ENCODE measurements at regions not wholly inside any gene's neighbourhood (a gene's known extent, or its start where the extent isn't known, plus 50 kb on each side); places are given as distances from the start of the nearest gene placed in this dataset.

DNA sequence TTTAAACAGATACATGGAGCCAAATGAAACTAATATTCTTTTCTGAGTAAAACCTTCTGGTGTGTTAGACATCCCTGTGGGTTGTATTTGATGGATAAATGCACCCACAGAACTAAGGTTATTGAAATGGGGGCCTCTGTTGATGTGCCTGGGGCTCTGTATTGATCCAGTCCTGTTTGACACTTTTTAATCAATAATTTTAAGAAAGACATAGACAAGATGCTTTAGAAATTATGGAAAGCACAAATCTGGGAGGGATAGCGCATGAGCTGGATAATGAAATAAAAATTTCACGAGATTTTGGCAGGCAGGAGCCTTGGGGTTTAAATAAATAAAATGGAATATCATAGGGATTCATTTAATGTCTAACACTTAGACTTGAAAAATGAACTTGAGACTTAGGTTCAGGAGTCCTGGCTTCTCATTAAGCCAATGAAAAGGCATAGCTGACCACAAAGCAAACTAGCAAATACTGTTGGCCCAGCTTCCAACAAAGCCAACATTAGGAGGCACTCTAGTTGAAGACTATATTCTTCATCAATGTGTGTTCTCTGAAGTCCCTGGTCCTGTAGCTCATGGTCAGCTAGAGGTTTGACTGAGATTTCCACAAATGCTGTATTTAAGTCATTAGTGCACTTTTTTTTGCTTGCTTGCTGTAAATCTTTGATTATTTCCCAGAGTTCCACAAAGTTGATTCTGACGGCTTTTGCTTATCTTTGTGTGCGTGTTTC, 64.2 kb upstream of the SH3RF3 start:
- Histone ChIP-seq H3K36me3 (ENCODE audit: control insufficient read depth in 2 of 2, extremely low read depth in 1 of 2, insufficient read depth in 2 of 2, low read length in 2 of 2) (no peaks in the 10 kb centered on the region), H3K27me3 (ENCODE audit: control insufficient read depth in 2 of 2, insufficient read depth in 2 of 2, low read length in 2 of 2) (peaks cover 27 to 29% of the 10 kb centered on the region in 2 experiments), H3K4me3 (replicated peaks in 1 of 3; ENCODE audit: insufficient read depth in 1 of 3, low read depth in 1 of 3, low read length in 3 of 3) (no peak overlapping the region), H2AFZ (ENCODE audit: low read depth, low read length) (no peak overlapping the region), H3K9me3 (replicated peaks; ENCODE audit: control insufficient read depth, insufficient read depth, low read length) (no peaks in the 10 kb centered on the region), H3K9ac (replicated peaks; ENCODE audit: extremely low read depth, insufficient read depth, low read length) (no peak overlapping the region), H3K9me1 (replicated peaks; ENCODE audit: control insufficient read depth, extremely low read depth, insufficient read depth, low read length) (no peaks in the 10 kb centered on the region), H3K79me2 (ENCODE audit: control insufficient read depth, insufficient read depth, low read length) (no peaks in the 10 kb centered on the region), H3K27ac (ENCODE audit: insufficient read depth, low read depth, low read length) (no peak overlapping the region), H4K20me1 (replicated peaks; ENCODE audit: control insufficient read depth, extremely low read depth, insufficient read depth, low read length) (no peaks in the 10 kb centered on the region), H3K4me2 (ENCODE audit: insufficient read depth, low read length) (no peak overlapping the region), H3K4me1 (ENCODE audit: control insufficient read depth, extremely low read depth, insufficient read depth, low read length) (no peaks in the 10 kb centered on the region)
- no peak for FAIRE-seq
- POLR2A ChIA-PET, result no interaction called here
- CTCF ChIA-PET, result no interaction called here
- DNase-seq (ENCODE audit: low read depth, low spot score), result no peak
- no TSS peak for BruUV-seq (replicated peaks)
- no peak for TF ChIP-seq FOS (IDR thresholded peaks at IDR 0.05; ENCODE audit: borderline replicate concordance, insufficient read depth, low read length)
- no peak for TF ChIP-seq JUN (IDR thresholded peaks at IDR 0.05; ENCODE audit: borderline replicate concordance, insufficient read depth, insufficient read length, low read depth)
- TF ChIP-seq, protein P1, sequence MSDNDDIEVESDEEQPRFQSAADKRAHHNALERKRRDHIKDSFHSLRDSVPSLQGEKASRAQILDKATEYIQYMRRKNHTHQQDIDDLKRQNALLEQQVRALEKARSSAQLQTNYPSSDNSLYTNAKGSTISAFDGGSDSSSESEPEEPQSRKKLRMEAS (IDR thresholded peaks at IDR 0.05; ENCODE audit: insufficient read depth, insufficient read length), result no peak
- no peak for TF ChIP-seq POLR2A (IDR thresholded peaks at IDR 0.05; ENCODE audit: low read depth, low read length)
- TF ChIP-seq POLR2AphosphoS5 (IDR thresholded peaks at IDR 0.05; ENCODE audit: insufficient read depth, low read depth, low read length), result no peak
- TF ChIP-seq, protein P2, sequence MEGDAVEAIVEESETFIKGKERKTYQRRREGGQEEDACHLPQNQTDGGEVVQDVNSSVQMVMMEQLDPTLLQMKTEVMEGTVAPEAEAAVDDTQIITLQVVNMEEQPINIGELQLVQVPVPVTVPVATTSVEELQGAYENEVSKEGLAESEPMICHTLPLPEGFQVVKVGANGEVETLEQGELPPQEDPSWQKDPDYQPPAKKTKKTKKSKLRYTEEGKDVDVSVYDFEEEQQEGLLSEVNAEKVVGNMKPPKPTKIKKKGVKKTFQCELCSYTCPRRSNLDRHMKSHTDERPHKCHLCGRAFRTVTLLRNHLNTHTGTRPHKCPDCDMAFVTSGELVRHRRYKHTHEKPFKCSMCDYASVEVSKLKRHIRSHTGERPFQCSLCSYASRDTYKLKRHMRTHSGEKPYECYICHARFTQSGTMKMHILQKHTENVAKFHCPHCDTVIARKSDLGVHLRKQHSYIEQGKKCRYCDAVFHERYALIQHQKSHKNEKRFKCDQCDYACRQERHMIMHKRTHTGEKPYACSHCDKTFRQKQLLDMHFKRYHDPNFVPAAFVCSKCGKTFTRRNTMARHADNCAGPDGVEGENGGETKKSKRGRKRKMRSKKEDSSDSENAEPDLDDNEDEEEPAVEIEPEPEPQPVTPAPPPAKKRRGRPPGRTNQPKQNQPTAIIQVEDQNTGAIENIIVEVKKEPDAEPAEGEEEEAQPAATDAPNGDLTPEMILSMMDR (IDR thresholded peaks at IDR 0.05; ENCODE audit: extremely low read depth in 1 of 2, insufficient read depth in 1 of 2, low read depth in 1 of 2, low read length in 2 of 2), result no peak
- no peak for TF ChIP-seq MYC (IDR thresholded peaks at IDR 0.05; ENCODE audit: low read depth, low read length)
- TF ChIP-seq GATA2 (IDR thresholded peaks at IDR 0.05; ENCODE audit: insufficient read depth, insufficient read length, low read depth, low read length), result no peak
- TF ChIP-seq EZH2 (IDR thresholded peaks at IDR 0.05; ENCODE audit: borderline replicate concordance, low read depth, low read length, severe bottlenecking), result no peak
- dilution Hi-C loops (cut with MboI; ENCODE audit: extremely low pct_ligation_motif_present, low sequenced_read_pairs), result no loop called here
- intact Hi-C loops (cut with micrococcal nuclease), result no loop called here
